NOMO-1 treated with dmso at 0.1 percent for 144 hours (cell line): ENCODE measurements at regions not wholly inside any gene's neighbourhood (a gene's known extent, or its start where the extent isn't known, plus 50 kb on each side); places are given as distances from the start of the nearest gene placed in this dataset.

Source experiments
- DNase-seq: peaks from one replicate; lab custom pipeline; 2025; ENCODE audit not compliant: unreplicated experiment; lab: John Stamatoyannopoulos, UW

DNA sequence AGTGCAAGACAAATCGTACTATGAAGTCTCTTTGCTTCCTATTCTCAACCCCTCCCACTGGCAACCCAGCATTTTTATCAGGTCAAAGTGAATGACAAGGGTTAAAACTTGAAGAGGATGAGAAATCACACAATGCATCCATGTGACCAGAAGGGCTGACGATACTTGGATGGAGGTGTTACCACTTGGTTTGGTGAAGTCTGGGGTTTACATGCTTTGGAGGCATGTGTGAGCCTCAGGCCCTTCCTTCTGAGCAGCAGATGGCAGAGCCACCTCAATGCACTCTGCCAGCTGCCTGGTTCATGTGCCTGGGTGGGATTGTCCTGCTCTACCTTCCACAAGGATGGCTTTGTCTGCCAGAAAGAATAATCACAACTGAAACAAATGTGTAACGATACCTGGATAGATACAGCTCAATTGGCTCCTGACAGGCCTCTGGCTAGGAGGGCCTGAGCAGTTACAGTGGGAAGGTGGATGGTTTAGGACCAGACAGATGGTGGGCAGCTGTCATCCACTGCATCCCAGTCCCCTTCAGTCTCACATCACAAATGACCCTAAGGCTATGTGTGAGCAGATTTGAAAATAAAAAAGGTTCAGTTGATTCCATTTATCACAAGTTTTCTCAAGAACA, 51.5 kb upstream of the CNIH3 start:
- DNase-seq, result no peak

DNA sequence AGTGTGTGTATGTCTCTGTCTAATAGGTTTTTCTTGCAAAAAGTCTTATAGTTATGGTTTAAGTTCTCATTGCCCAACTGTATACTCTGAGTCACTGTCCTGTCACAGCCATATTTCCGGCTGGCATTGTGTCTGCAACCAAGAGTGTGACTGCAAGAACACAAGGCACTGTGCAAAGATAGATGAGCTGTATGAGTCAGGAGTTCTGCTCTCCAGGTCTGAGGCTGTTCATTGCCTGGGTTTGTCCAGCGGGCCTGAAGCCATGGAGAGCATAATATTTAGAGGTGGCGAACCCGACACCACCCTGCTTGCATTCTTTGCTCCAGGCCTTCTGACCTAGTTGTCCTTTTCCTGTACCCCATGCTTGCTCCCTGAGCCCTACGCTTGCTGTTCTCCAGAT, 50.9 kb upstream of the CNIH3 start:
- DNase-seq, result peak; percentile 89

DNA sequence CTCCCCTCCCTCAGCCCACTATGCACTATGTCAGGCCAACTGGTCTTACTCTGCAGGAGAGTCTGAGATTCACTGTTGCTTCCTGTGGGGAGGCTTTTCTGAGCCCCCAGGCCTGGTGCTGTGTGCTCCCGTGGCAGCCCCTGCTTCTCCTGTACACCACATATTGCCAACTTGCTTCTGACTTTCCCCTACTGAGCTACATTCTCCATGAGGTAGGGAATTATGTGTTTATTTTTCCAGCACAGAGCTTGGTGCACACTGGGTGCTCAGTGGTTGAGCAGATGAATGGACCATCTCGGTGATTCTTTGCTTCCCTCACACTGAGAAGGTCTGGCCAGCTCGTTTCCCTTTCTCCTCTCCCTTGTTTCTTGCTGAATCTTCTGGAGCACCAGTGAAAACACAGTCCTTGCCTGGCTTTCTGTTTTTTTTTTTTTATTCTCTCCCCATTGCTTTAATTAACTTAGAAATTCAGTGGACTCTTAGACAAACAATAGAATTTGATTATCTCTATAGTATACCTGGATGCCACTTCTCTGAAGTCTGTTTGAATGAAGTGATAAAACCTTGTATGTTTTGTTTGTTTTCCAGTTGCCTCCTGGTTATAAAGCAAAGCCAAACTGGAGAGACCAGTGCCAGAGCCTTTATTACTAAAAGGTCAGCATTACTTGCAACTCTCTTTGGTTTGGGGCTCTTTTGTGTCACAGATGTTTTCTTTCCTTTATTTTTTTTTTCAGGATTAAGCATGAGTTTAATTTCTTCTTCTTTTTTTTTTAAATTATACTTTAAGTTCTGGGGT, 50.3 kb upstream of the CNIH3 start:
- DNase-seq, result no peak
